H9 (cell line): ENCODE measurements at regions not wholly inside any gene's neighbourhood (a gene's known extent, or its start where the extent isn't known, plus 50 kb on each side); places are given as distances from the start of the nearest gene placed in this dataset.

ENCODE experiments used
- DNase-seq: peaks from one replicate; pipeline ENCODE4 v3.0.0-alpha.2; 2017
- H2AFZ ChIP-seq: one replicate; pipeline ENCODE4 v1.6.1; 2013; ENCODE audit warnings: mild to moderate bottlenecking, low read length, control low read depth, moderate library complexity
- H2AK5ac ChIP-seq: 2 replicates; pipeline ENCODE4 v1.6.1; 2013; ENCODE audit warnings: low read length, control low read depth, mixed read lengths; ENCODE audit not compliant: insufficient read length
- H2BK120ac ChIP-seq: one replicate; pipeline ENCODE4 v1.6.1; 2013; ENCODE audit warnings: low read depth, mild to moderate bottlenecking, low read length, control low read depth, inconsistent platforms; ENCODE audit not compliant: poor library complexity, severe bottlenecking
- H2BK12ac ChIP-seq: 2 replicates; pipeline ENCODE4 v1.6.1; 2013; ENCODE audit warnings: low read length, control low read depth, mixed read lengths, low read depth; ENCODE audit not compliant: insufficient read length
- H2BK15ac ChIP-seq: 2 replicates; pipeline ENCODE4 v1.6.1; 2013; ENCODE audit warnings: low read depth, low read length, control low read depth
- H2BK20ac ChIP-seq: one replicate; pipeline ENCODE4 v1.6.1; 2013; ENCODE audit warnings: low read depth, mild to moderate bottlenecking, low read length, control low read depth, inconsistent platforms; ENCODE audit not compliant: poor library complexity, severe bottlenecking
- H2BK5ac ChIP-seq: 2 replicates; pipeline ENCODE4 v1.6.1; 2013; ENCODE audit warnings: low read length, control low read depth, mixed read lengths; ENCODE audit not compliant: insufficient read length
- H3K14ac ChIP-seq: 2 replicates; pipeline ENCODE4 v1.6.1; 2013; ENCODE audit warnings: low read length, control low read depth; ENCODE audit not compliant: insufficient read depth
- H3K18ac ChIP-seq: 2 replicates; pipeline ENCODE4 v1.6.1; 2013; ENCODE audit warnings: low read depth, mild to moderate bottlenecking, mixed read lengths, low read length, control low read depth; ENCODE audit not compliant: insufficient read length
- H3K23ac ChIP-seq: 2 replicates; pipeline ENCODE4 v1.6.1; 2013; ENCODE audit warnings: low read length, control low read depth, mixed read lengths, low read depth; ENCODE audit not compliant: insufficient read length
- H3K23me2 ChIP-seq: 2 replicates; pipeline ENCODE4 v1.6.1; 2013; ENCODE audit warnings: low read depth, mild to moderate bottlenecking, mixed read lengths, low read length, control low read depth; ENCODE audit not compliant: insufficient read length, poor library complexity, severe bottlenecking
- H3K27ac ChIP-seq: 2 replicates; pipeline ENCODE4 v1.5.1; 2013; ENCODE audit warnings: low read length, control low read depth, mixed read lengths, low read depth; ENCODE audit not compliant: insufficient read length
- H3K27me3 ChIP-seq: 2 replicates; pipeline ENCODE4 v1.6.1; 2013; ENCODE audit warnings: low read length, control low read depth, inconsistent platforms; ENCODE audit not compliant: insufficient read depth
- H3K4ac ChIP-seq: 2 replicates; pipeline ENCODE4 v1.6.1; 2013; ENCODE audit warnings: low read depth, mild to moderate bottlenecking, control low read depth, inconsistent platforms, low read length, moderate library complexity
- H3K4me1 ChIP-seq: 2 replicates; pipeline ENCODE4 v1.6.1; 2013; ENCODE audit warnings: low read length, control low read depth, inconsistent platforms; ENCODE audit not compliant: insufficient read depth
- H3K4me2 ChIP-seq: 2 replicates; pipeline ENCODE4 v1.6.1; 2013; ENCODE audit warnings: low read length, control low read depth, mixed read lengths; ENCODE audit not compliant: insufficient read length, insufficient read depth
- H3K56ac ChIP-seq: 2 replicates; pipeline ENCODE4 v1.6.1; 2013; ENCODE audit warnings: low read depth, mild to moderate bottlenecking, mixed read lengths, low read length, control low read depth; ENCODE audit not compliant: insufficient read length
- H3K79me1 ChIP-seq: 2 replicates; pipeline ENCODE4 v1.6.1; 2013; ENCODE audit warnings: low read depth, mild to moderate bottlenecking, moderate library complexity, low read length, control low read depth, inconsistent platforms; ENCODE audit not compliant: insufficient read depth, poor library complexity, severe bottlenecking
- H3K79me2 ChIP-seq: 2 replicates; pipeline ENCODE4 v1.6.1; 2013; ENCODE audit warnings: low read length, control low read depth, inconsistent platforms; ENCODE audit not compliant: insufficient read depth
- H3K9ac ChIP-seq: 2 replicates; pipeline ENCODE4 v1.6.1; 2013; ENCODE audit warnings: low read length, control low read depth, mixed read lengths; ENCODE audit not compliant: insufficient read length; ENCODE audit errors: extremely low read depth
- H3K9me3 ChIP-seq: one replicate; pipeline ENCODE4 v1.6.1; 2013; ENCODE audit warnings: low read depth, low read length, inconsistent platforms; ENCODE audit not compliant: control insufficient read depth
- H3T11ph ChIP-seq: one replicate; pipeline ENCODE4 v1.6.1; 2013; ENCODE audit warnings: mild to moderate bottlenecking, low read length, control low read depth, inconsistent platforms
- H4K20me1 ChIP-seq: one replicate; pipeline ENCODE4 v1.6.1; 2013; ENCODE audit not compliant: control insufficient read depth, insufficient read length, insufficient read depth
- H4K5ac ChIP-seq: 2 replicates; pipeline ENCODE4 v1.6.1; 2013; ENCODE audit warnings: low read depth, mild to moderate bottlenecking, mixed read lengths, low read length, control low read depth; ENCODE audit not compliant: insufficient read length
- H4K8ac ChIP-seq: replicated peaks from 2 replicates; pipeline ENCODE4 v1.6.1; 2013; ENCODE audit warnings: low read length, control low read depth, mixed read lengths, low read depth; ENCODE audit not compliant: insufficient read length
- H4K91ac ChIP-seq: 2 replicates; pipeline ENCODE4 v1.6.1; 2013; ENCODE audit warnings: low read depth, mild to moderate bottlenecking, moderate library complexity, mixed read lengths, low read length, control low read depth; ENCODE audit not compliant: insufficient read length
- H3K27ac Mint-ChIP-seq, 3 experiments: 2 replicates in 2 of 3; 3 replicates in 1 of 3; pipeline ENCODE4 v1.8.0; 2020 to 2021; ENCODE audit warnings: mixed read lengths in 3 of 3, mild to moderate bottlenecking in 1 of 3, moderate library complexity in 1 of 3
- H3K27me3 Mint-ChIP-seq: 2 replicates; pipeline ENCODE4 v1.8.0; 2021; ENCODE audit warnings: low read depth, mild to moderate bottlenecking, moderate library complexity, mixed read lengths
- H3K36me3 Mint-ChIP-seq, 3 experiments: 2 replicates in 2 of 3; 3 replicates in 1 of 3; pipeline ENCODE4 v1.8.0; 2020 to 2021; ENCODE audit warnings: low read depth in 3 of 3, mixed read lengths in 3 of 3; ENCODE audit not compliant: insufficient read depth in 1 of 3
- H3K4me1 Mint-ChIP-seq, 2 experiments: 2 replicates each; pipeline ENCODE4 v1.8.0; 2020; ENCODE audit warnings: mixed read lengths in 2 of 2
- H3K4me3 Mint-ChIP-seq, 2 experiments: 2 replicates in 1 of 2; 3 replicates in 1 of 2; pipeline ENCODE4 v1.8.0; 2020 to 2021; ENCODE audit warnings: mild to moderate bottlenecking in 2 of 2, mixed read lengths in 2 of 2, moderate library complexity in 1 of 2
- H3K9me3 Mint-ChIP-seq, 2 experiments: 2 replicates in 1 of 2; 3 replicates in 1 of 2; pipeline ENCODE4 v1.8.0; 2020; ENCODE audit warnings: mild to moderate bottlenecking in 2 of 2, mixed read lengths in 2 of 2, moderate library complexity in 1 of 2
- CTCF ChIP-seq: fragments of 200-600 bp; sonication (generic); conservative IDR thresholded peaks from 3 replicates; pipeline ENCODE4 v1.8.0; 2021; ENCODE audit warnings: antibody characterized with exemption, mild to moderate bottlenecking
- WGBS: extraction: QIAGEN DNeasy Blood & Tissue Kit; methylation state at CpG from one replicate; pipeline ENCODE4 v1.1.7; 2013; ENCODE audit warnings: missing lambda C conversion rate, low lambda C conversion rate, mixed read lengths; ENCODE audit not compliant: insufficient read length; ENCODE audit errors: extremely low coverage; 5-methylcytosine and 5-hydroxymethylcytosine counted together

GRCh38 chr7:54332301-54332700, 209.9 kb upstream of the VSTM2A start:
- Histone ChIP-seq H3K9ac (no peak overlapping the region), H3K79me2 (no peaks in the 10 kb centered on the region), H3K9me3 (no peaks in the 10 kb centered on the region), H3K23ac (no peak overlapping the region), H2BK15ac (no peak overlapping the region), H3K18ac (no peak overlapping the region), H2BK12ac (no peak overlapping the region), H3K4ac (no peak overlapping the region), H4K20me1 (no peaks in the 10 kb centered on the region), H3K79me1 (no peaks in the 10 kb centered on the region), H4K8ac (no peak overlapping the region), H2AFZ (no peak overlapping the region), H2AK5ac (no peak overlapping the region), H4K91ac (no peak overlapping the region), H2BK20ac (no peak overlapping the region), H2BK5ac (no peak overlapping the region), H3K4me1 (no peaks in the 10 kb centered on the region; the same call in 1 of the 2 replicates), H3T11ph (no peak overlapping the region), H3K14ac (no peak overlapping the region), H3K27ac (no peak overlapping the region), H3K56ac (no peak overlapping the region), H4K5ac (no peak overlapping the region), H3K4me2 (no peak overlapping the region), H2BK120ac (no peak overlapping the region), H3K23me2 (no peaks in the 10 kb centered on the region), H3K27me3 (no peaks in the 10 kb centered on the region)
- no CpG with 5 or more reads among the region's 2 CpGs for WGBS
- no peak for TF ChIP-seq CTCF
- no peaks in the 10 kb centered on the region for H3K9me3 Mint-ChIP-seq
- DNase-seq, result no peak
- no peak overlapping the region for H3K27ac Mint-ChIP-seq
- peaks cover 20 to 21% of the 10 kb centered on the region in 2 experiments for H3K4me1 Mint-ChIP-seq
- H3K27me3 Mint-ChIP-seq, result peaks cover 15% of the 10 kb centered on the region
- no peaks in the 10 kb centered on the region for H3K36me3 Mint-ChIP-seq
- H3K4me3 Mint-ChIP-seq, result no peak overlapping the region
